ENCODE measurements at regions not wholly inside any gene's neighbourhood (a gene's known extent, or its start where the extent isn't known, plus 50 kb on each side); places are given as distances from the start of the nearest gene placed in this dataset.

- TF ChIP-seq POLR2A (IDR thresholded peaks at IDR 0.05; ENCODE audit: low read length), result no peak
- no peak for TF ChIP-seq GATA1 (IDR thresholded peaks at IDR 0.05; ENCODE audit: low read depth, low read length)
Measured at GRCh38 chr11:15615398-15616096, 500.8 kb downstream of the INSC start.

All from erythroblast (primary cell).